HG02642 (cell line): ENCODE measurements at regions not wholly inside any gene's neighbourhood (a gene's known extent, or its start where the extent isn't known, plus 50 kb on each side); places are given as distances from the start of the nearest gene placed in this dataset.

Experiments used
- ATAC-seq: cut with Tn5 transposase; IDR thresholded peaks from one replicate; pipeline ENCODE4 v1.9.1; 2021; ENCODE audit warnings: mild to moderate bottlenecking; ENCODE audit not compliant: unreplicated experiment, poor library complexity

GRCh38 chr6:37557645-37558114 is 58.0 kb upstream of the CCDC167 start:
- no peak for ATAC-seq

DNA sequence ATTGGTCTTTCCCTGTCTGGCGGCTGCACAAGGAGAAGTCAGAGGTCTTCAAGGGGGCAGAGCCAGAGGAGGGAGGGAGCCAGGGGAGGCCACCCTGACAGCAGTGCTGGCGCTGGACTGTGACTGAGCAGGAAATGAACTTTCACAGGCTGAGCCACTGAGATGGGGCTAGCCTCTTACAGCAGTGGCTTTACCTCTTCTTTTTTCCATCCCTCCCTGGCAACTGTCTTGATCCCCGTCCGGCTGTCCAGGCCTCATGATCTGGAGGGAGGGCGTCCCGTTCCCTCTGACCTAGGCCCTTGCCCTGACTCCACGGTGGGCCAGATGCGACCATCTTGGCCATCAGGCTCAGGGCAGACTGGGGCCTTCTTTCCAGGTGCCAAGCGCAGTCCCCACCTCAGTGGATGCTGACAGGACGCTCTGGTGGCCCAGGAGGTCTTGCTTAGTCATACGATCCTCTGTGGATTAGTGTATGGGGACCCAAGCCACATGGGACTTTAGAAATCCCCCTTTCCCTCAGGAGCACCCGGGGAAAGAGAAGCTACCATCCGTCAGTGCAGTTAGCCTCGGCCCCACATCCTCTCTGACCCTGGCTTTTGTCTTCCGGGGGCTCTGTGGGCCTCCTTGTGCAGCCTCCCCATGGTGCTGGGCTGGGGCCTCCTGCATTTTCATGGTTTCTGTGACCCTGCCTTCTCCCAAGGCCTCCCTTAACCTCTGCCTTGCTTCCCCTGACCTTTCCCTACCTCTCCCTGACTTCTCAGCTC is 57.4 kb upstream of the CCDC167 start:
- no peak for ATAC-seq

- ATAC-seq = no peak
These were observed 55.5 kb upstream of the CCDC167 start for GRCh38 chr6:37555040-37555781.

DNA sequence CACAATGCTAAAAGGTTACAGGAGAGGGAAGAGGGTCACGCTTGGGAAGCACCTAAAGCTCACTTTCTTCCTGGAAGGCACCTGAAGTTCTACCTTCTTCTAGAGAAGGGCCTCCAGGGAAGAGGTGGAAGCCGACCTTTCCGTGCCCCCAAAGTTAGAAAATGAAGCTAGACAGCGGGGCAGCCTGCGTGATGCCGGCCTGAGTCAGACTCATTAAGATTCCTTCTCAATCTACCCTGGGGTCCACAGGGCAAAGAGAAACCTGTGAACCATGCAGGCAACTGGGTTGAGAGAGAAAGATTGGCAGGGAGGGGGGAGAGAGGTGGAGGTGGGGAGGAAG is 54.8 kb upstream of the CCDC167 start:
- ATAC-seq = no peak

GRCh38 chr6:37552267-37552666 is 52.6 kb upstream of the CCDC167 start:
- ATAC-seq = no peak

- no peak for ATAC-seq
These were observed 52.2 kb upstream of the CCDC167 start for GRCh38 chr6:37551867-37552266.

- no peak for ATAC-seq
These were observed 51.8 kb upstream of the CCDC167 start for GRCh38 chr6:37551446-37551845.

DNA sequence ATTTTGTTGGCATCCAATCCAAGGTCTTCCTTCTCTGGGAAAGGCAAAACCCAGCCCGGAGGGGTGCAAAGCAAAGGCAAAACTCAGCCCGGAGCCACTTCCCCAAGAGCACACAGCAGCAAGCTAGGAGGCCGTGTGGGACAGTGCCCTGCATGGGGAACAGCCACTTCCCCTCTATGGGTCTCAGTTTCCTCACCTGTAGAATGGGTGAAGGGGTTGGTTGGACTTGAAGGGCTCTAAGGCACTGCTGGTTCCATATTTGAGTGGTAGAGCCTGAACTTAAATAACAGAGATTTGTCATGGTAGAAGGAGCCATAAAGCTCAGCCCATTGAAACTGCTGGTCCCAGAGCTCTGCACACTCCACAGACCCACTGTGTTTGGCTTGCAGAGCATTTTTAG is 51.3 kb upstream of the CCDC167 start:
- ATAC-seq = no peak

DNA sequence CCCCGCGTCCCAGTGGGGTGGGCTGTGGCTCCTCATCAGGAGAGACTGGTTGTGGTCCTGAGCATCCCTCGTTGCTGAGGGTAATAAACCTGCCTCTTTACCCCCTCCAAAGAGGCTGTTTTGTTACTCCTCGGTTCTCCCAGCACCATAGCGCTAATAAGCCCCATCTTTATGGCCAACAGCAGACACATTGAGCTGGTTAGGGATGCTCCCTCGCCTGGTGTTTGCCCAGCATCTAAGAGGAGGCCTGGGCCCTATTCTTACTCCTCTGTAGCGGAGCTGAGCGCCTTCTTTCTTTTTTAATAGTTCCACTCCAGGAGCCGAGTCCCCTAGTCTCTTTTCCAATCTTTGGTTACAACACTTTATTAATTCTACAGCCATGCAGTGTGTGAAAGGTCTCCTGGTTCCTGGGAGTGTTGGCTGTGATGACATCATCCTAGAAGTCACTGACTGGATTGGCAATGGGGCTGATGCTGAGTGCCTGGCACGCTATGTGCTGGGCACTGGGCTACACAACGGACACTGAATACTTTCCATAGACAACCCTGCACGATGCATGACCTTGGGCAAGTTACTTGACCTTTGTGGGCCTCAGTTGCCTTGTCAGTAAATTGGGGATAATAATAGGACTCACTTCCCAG is 50.6 kb upstream of the CCDC167 start:
- ATAC-seq = no peak

DNA sequence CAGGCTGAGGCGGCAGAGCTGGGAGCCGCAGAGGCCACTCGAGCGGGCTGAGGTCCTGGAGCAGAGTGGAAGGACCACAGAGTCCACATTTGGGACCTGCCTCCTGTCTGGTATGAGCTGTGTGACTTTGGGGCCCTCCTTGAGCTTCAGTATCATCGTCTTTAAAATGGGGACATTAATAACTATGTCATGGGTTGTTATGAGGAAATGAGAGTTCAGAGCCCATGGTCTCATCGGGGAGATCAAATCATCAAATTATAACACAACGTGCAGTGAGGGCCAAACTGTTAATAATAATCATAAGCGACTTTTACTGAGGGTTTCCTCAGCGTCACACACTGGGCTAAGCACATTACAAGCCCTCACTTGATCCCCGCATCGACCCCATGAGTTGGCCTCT is 49.9 kb upstream of the CCDC167 start:
- no peak for ATAC-seq
